Panc1 (cell line): ENCODE measurements at regions not wholly inside any gene's neighbourhood (a gene's known extent, or its start where the extent isn't known, plus 50 kb on each side); places are given as distances from the start of the nearest gene placed in this dataset.

Experiments
- CTCF ChIP-seq: fragments of 450-650 bp; IDR thresholded peaks from 2 replicates; pipeline ENCODE4 v1.5.1; 2017; ENCODE audit warnings: mild to moderate bottlenecking
- POLR2AphosphoS5 ChIP-seq: IDR thresholded peaks from 2 replicates; pipeline ENCODE4 v1.6.1; 2012; ENCODE audit warnings: mild to moderate bottlenecking, low read depth, low read length, moderate library complexity
- REST ChIP-seq, 2 experiments: IDR thresholded peaks; 2 replicates each; pipeline ENCODE4 v1.6.1; 2011 to 2012; ENCODE audit warnings: low read depth in 2 of 2, control low read depth in 1 of 2, low read length in 1 of 2, mild to moderate bottlenecking in 1 of 2, moderate library complexity in 1 of 2; ENCODE audit not compliant: insufficient read depth in 1 of 2
- SIN3A ChIP-seq: IDR thresholded peaks from 2 replicates; pipeline ENCODE4 v1.6.1; 2012; ENCODE audit warnings: low read depth, mild to moderate bottlenecking, low read length, moderate library complexity, borderline replicate concordance; ENCODE audit not compliant: insufficient read depth
- TCF7L2 ChIP-seq: IDR thresholded peaks from 2 replicates; pipeline ENCODE4 v1.6.1; 2011; ENCODE audit warnings: mild to moderate bottlenecking, low read depth, low read length, inconsistent platforms

DNA sequence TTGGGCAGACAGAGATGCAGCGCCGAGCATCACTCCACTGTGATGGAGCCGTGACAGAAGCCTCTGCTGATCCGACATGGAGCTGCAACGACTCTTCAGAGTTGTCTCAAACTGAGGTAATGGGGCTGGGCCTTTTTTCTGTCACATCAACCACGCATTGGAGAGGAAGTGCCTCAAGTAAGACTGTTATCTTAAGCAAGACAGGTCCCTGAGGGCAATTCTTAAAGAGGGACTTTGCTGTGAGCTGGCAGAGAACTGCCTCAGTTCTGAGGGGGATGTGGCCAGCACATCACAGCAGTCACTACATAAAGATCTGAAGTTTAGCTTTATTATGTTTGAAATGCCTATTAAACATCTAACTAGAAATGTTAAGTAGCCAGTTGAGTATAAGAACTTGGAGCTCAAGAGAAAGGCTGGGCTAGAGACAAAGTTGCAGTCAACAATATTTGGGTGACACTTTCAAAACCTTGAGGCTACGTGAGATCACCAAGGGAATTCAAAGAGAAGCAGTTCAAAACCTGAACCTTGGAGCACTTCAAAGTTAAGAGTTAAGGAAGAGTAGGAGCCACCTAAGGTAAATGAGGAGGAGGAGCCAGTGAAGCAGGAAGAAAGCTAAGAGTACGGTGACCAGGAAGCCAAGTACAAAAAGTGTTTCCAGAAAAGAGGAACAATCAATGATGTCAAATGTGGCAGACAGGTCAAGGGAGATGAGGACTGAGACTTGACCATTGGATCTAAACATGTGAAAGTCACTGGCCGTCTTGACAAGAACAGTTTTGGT lies 54.2 kb upstream of the BCL9 start:
- no peak for TF ChIP-seq CTCF
- TF ChIP-seq SIN3A: no peak
- TF ChIP-seq TCF7L2: no peak
- no peak for TF ChIP-seq POLR2AphosphoS5
- TF ChIP-seq REST (IDR thresholded peaks at IDR 0.05; ENCODE audit: insufficient read depth in 1 of 2, low read depth in 2 of 2, low read length in 1 of 2): no peak
